D721Med (cell line): ENCODE measurements at regions not wholly inside any gene's neighbourhood (a gene's known extent, or its start where the extent isn't known, plus 50 kb on each side); places are given as distances from the start of the nearest gene placed in this dataset.
"Not testable (repeated sequence)": the region's sequence is repeated elsewhere in the genome, so short reads cannot be mapped to it uniquely, and the experiment has no call there.

Experiments used
- DNase-seq: peaks from one replicate; pipeline ENCODE4 v3.0.0; 2011; ENCODE audit warnings: low spot score; ENCODE audit not compliant: insufficient read length
- FAIRE-seq: peaks from 2 replicates; lab custom pipeline; 2011; peaks lifted over from hg19 to GRCh38; lab: Jason Lieb, UNC
- CTCF ChIP-seq: IDR thresholded peaks from 2 replicates; pipeline ENCODE4 v1.5.1; 2012; ENCODE audit warnings: mild to moderate bottlenecking, control low read depth; ENCODE audit not compliant: insufficient read depth; ENCODE audit errors: missing control alignments

- no peak for DNase-seq
- FAIRE-seq = no peak
- TF ChIP-seq CTCF = no peak
These were observed 1057.2 kb upstream of the CDH10 start for GRCh38 chr5:25701936-25702335.

GRCh38 chr5:25694801-25695200 lies 1050.0 kb upstream of the CDH10 start:
- no peak for DNase-seq
- no peak for FAIRE-seq
- no peak for TF ChIP-seq CTCF

- no peak for TF ChIP-seq CTCF
- DNase-seq = no peak
- no peak for FAIRE-seq
These were observed 1043.4 kb upstream of the CDH10 start for GRCh38 chr5:25688156-25688555.

- no peak for TF ChIP-seq CTCF
- no peak for DNase-seq
These were observed 1025.0 kb upstream of the CDH10 start for GRCh38 chr5:25669645-25670401.

GRCh38 chr5:25662610-25663009 lies 1017.8 kb upstream of the CDH10 start:
- DNase-seq = no peak
- no peak for FAIRE-seq
- TF ChIP-seq CTCF = no peak

More at GRCh38 chr5:25669645-25670401, 1025.0 kb upstream of the CDH10 start:
- FAIRE-seq = no peak

GRCh38 chr5:25650316-25650715 lies 1005.5 kb upstream of the CDH10 start:
- DNase-seq, FAIRE-seq: not testable (repeated sequence)

GRCh38 chr5:25649628-25650265 lies 1005.0 kb upstream of the CDH10 start:
- FAIRE-seq = no peak

More at GRCh38 chr5:25649628-25650265, 1005.0 kb upstream of the CDH10 start:
- no peak for TF ChIP-seq CTCF
- no peak for DNase-seq
